GM19025 (cell line): ENCODE measurements at regions not wholly inside any gene's neighbourhood (a gene's known extent, or its start where the extent isn't known, plus 50 kb on each side); places are given as distances from the start of the nearest gene placed in this dataset.
A peak's percentile ranks its signal among the peaks of the same experiment; 100 is the strongest.
"Not testable (repeated sequence)": the region's sequence is repeated elsewhere in the genome, so short reads cannot be mapped to it uniquely, and the experiment has no call there.

Experiments
- ATAC-seq: cut with Tn5 transposase; IDR thresholded peaks from one replicate; pipeline ENCODE4 v1.9.1; 2021; ENCODE audit warnings: mild to moderate bottlenecking, low read depth, moderate library complexity; ENCODE audit not compliant: unreplicated experiment

- not testable (repeated sequence) for ATAC-seq
Observed at GRCh38 chr1:25171013-25171412, 61.3 kb downstream of the SYF2 start.

- no peak for ATAC-seq
Observed at GRCh38 chr1:25170439-25170838, 61.9 kb downstream of the SYF2 start.

GRCh38 chr1:25169610-25170009 is 62.7 kb downstream of the SYF2 start:
- ATAC-seq = no peak

GRCh38 chr1:25169168-25169567 is 63.1 kb downstream of the SYF2 start:
- no peak for ATAC-seq

GRCh38 chr1:25168193-25169071 is 63.9 kb downstream of the SYF2 start:
- no peak for ATAC-seq

GRCh38 chr1:25167269-25168192 is 64.8 kb downstream of the SYF2 start:
- no peak for ATAC-seq

- no peak for ATAC-seq
Observed at GRCh38 chr1:25166847-25167246, 65.5 kb downstream of the SYF2 start.

GRCh38 chr1:25163986-25164385 is 68.3 kb downstream of the SYF2 start:
- no peak for ATAC-seq

- no peak for ATAC-seq
Observed at GRCh38 chr1:25161981-25162380, 70.3 kb downstream of the SYF2 start.

- ATAC-seq = no peak
Observed at GRCh38 chr1:25157846-25158245, 74.5 kb downstream of the SYF2 start.

GRCh38 chr1:25150985-25151495 is 81.3 kb downstream of the SYF2 start:
- no peak for ATAC-seq

GRCh38 chr1:25148673-25149300 is 83.5 kb downstream of the SYF2 start:
- ATAC-seq = no peak

- no peak for ATAC-seq
Observed at GRCh38 chr1:25146451-25146855, 85.8 kb downstream of the SYF2 start.

- no peak for ATAC-seq
Observed at GRCh38 chr1:25145775-25146393, 86.4 kb downstream of the SYF2 start.

GRCh38 chr1:25140073-25140797 is 92.1 kb downstream of the SYF2 start:
- peak; percentile 82 for ATAC-seq

GRCh38 chr1:25137521-25138395 is 94.5 kb downstream of the SYF2 start:
- ATAC-seq = no peak

- no peak for ATAC-seq
Observed at GRCh38 chr1:25137106-25137505, 95.2 kb downstream of the SYF2 start.

GRCh38 chr1:25135909-25136308 is 96.4 kb downstream of the SYF2 start:
- ATAC-seq = no peak
